ENCODE measurements at regions not wholly inside any gene's neighbourhood (a gene's known extent, or its start where the extent isn't known, plus 50 kb on each side); places are given as distances from the start of the nearest gene placed in this dataset.

- TF ChIP-seq YY1 (IDR thresholded peaks at IDR 0.05; ENCODE audit: insufficient read depth, insufficient read length) (no peak), ZNF274 (IDR thresholded peaks at IDR 0.05; ENCODE audit: low read depth, low read length) (no peak)
Observed at GRCh38 chr19:27741236-27741635, 1471.7 kb downstream of the UQCRFS1 start.

Measured in NT2/D1 (cell line).